Tibial nerve (tissue), 4 donors: ENCODE measurements at regions not wholly inside any gene's neighbourhood (a gene's known extent, or its start where the extent isn't known, plus 50 kb on each side); places are given as distances from the start of the nearest gene placed in this dataset.

Experiments used
- DNase-seq, 2 donors: peaks; one replicate each; pipeline ENCODE4 v3.0.0-alpha.2; 2019; ENCODE audit warnings: low spot score in 2 of 2
- H3K27ac ChIP-seq, 4 donors: fragments of 200-600 bp; sonication (generic) in 3 of 4; one replicate each; pipeline ENCODE4 v1.5.1; 2017 to 2019; ENCODE audit warnings: mild to moderate bottlenecking in 1 of 4
- H3K27me3 ChIP-seq, 2 donors: fragments of 200-600 bp; sonication (generic) in 1 of 2; one replicate each; pipeline versions ENCODE4 v1.5.1 to v1.6.0; 2017 to 2019
- H3K36me3 ChIP-seq, 3 donors: fragments of 200-600 bp; sonication (generic); one replicate each; pipeline ENCODE4 v1.5.1; 2018 to 2019
- H3K4me1 ChIP-seq, 4 donors: fragments of 200-600 bp; sonication (generic) in 3 of 4; one replicate each; pipeline ENCODE4 v1.5.1; 2017 to 2019
- H3K4me3 ChIP-seq, 4 donors: fragments of 200-600 bp; sonication (generic) in 3 of 4; one replicate each; pipeline ENCODE4 v1.5.1; 2017 to 2019; ENCODE audit warnings: mild to moderate bottlenecking in 1 of 4, moderate library complexity in 1 of 4
- H3K9me3 ChIP-seq, 4 donors: fragments of 200-600 bp; sonication (generic) in 3 of 4; one replicate each; pipeline ENCODE4 v1.5.1; 2017 to 2019
- EP300 ChIP-seq, 2 donors: sonication (generic); formaldehyde crosslinking; IDR thresholded peaks; one replicate each; pipeline ENCODE4 v1.6.1; 2017; ENCODE audit warnings: antibody characterized with exemption in 2 of 2, mild to moderate bottlenecking in 1 of 2
- POLR2A ChIP-seq, 2 donors: fragments of 450-650 bp; IDR thresholded peaks; one replicate each; pipeline ENCODE4 v1.6.1; 2017; ENCODE audit warnings: antibody characterized with exemption in 2 of 2, mild to moderate bottlenecking in 2 of 2, moderate library complexity in 2 of 2
- WGBS, 2 donors: methylation state at CpG; one replicate each; pipeline ENCODE4 v1.1.5; 2018; 5-methylcytosine and 5-hydroxymethylcytosine counted together
- TF ChIP-seq, protein P1 (sequence below), 5 experiments: fragments of 200-600 bp in 3 of 5; fragments of 450-650 bp in 2 of 5; sonication (generic) in 3 of 5; IDR thresholded peaks; one replicate each; pipeline ENCODE4 v1.5.1; 2016 to 2019; ENCODE audit warnings: antibody characterized with exemption in 5 of 5, mild to moderate bottlenecking in 3 of 5, moderate library complexity in 2 of 5

DNA sequence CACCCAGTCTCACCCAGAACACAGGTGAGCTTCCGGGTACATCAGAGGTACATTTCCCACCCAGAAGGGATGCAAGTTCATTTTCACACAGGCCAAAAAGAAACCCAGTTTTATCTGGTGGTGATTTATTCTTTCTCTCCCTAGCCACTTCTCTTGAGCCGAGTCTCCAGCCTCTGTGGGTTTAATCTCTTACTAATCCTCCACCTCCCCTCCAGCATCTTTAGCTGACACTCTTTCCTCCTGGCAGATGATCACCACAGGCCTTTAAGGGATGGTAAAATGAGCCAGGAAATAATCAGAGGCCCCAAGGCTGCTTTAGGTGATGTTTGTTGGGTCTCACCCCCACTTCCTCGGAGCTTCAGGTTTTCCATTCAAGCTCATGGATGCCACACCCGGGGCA, 145.7 kb upstream of the DLX2 start:
- WGBS, 2 donors, result 80 to 83% methylated on average over 4 of the region's 4 CpGs
- TF ChIP-seq EP300 (IDR thresholded peaks at IDR 0.05) (no peak), POLR2A (IDR thresholded peaks at IDR 0.05) (no peak)
- TF ChIP-seq, protein P1, sequence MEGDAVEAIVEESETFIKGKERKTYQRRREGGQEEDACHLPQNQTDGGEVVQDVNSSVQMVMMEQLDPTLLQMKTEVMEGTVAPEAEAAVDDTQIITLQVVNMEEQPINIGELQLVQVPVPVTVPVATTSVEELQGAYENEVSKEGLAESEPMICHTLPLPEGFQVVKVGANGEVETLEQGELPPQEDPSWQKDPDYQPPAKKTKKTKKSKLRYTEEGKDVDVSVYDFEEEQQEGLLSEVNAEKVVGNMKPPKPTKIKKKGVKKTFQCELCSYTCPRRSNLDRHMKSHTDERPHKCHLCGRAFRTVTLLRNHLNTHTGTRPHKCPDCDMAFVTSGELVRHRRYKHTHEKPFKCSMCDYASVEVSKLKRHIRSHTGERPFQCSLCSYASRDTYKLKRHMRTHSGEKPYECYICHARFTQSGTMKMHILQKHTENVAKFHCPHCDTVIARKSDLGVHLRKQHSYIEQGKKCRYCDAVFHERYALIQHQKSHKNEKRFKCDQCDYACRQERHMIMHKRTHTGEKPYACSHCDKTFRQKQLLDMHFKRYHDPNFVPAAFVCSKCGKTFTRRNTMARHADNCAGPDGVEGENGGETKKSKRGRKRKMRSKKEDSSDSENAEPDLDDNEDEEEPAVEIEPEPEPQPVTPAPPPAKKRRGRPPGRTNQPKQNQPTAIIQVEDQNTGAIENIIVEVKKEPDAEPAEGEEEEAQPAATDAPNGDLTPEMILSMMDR (IDR thresholded peaks at IDR 0.05), result no peak
- Histone ChIP-seq H3K4me1 (peaks cover 0 to 10% (median under 1%) of the 10 kb centered on the region in 4 donors), H3K36me3 (no peaks in the 10 kb centered on the region), H3K27ac (no peak overlapping the region), H3K27me3 (no peaks in the 10 kb centered on the region), H3K4me3 (no peak overlapping the region), H3K9me3 (no peaks in the 10 kb centered on the region)
- no peak for DNase-seq

DNA sequence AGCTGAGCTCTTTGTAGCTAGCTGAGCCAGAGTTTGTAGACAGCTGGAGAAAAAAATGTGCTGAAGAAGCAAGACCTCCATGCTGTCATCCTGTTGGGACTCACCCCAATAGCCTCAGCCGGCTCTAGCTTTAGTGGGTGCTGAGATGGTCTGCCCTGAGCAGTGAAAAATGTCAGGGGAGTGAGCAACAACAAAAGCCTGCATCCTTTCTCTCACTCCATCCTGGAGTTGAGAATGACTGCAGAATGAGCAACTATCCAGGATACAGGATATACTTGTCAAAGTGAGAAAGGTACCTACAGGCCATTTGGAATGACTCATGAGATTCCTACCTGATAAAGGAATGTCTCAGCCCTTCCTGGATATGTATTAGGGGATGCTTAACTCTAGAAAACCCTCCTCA, 146.1 kb upstream of the DLX2 start:
- WGBS, 2 donors, result 64 to 69% methylated on average over 1 of the region's 1 CpG
- Histone ChIP-seq H3K27ac (no peak overlapping the region), H3K4me3 (no peak overlapping the region), H3K9me3 (no peaks in the 10 kb centered on the region), H3K36me3 (no peaks in the 10 kb centered on the region), H3K27me3 (no peaks in the 10 kb centered on the region), H3K4me1 (peaks cover 0 to 10% (median 3%) of the 10 kb centered on the region in 4 donors)
- no peak for DNase-seq
- TF ChIP-seq EP300 (IDR thresholded peaks at IDR 0.05), result no peak
- TF ChIP-seq POLR2A (IDR thresholded peaks at IDR 0.05), result no peak
- TF ChIP-seq, protein P1 (IDR thresholded peaks at IDR 0.05), result no peak

DNA sequence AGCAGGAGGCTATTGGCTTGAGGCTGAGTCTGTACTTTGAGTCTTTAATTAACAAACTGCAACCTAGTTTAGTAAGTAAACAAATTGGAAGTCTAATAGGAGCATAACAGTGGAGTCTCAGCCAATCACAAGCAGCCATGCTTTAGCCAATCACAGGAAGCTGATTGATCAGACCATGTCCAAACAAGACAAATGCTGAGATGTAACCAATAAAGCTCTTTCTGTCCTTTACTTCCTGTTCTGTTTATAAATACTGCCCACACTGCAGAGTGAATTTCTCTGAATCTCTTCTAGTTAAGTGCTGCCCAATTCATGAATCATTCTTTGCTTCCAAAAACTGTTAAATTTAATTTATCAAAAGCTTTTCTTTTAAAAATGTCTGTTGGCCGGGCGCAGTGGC, 146.6 kb upstream of the DLX2 start:
- no peak for DNase-seq
- no peak for TF ChIP-seq EP300 (IDR thresholded peaks at IDR 0.05)
- TF ChIP-seq, protein P1 (IDR thresholded peaks at IDR 0.05), result no peak
- no peak for TF ChIP-seq POLR2A (IDR thresholded peaks at IDR 0.05)
- Histone ChIP-seq H3K4me1 (peaks cover 0 to 7% (median 3%) of the 10 kb centered on the region in 4 donors), H3K4me3 (no peak overlapping the region), H3K27ac (no peak overlapping the region), H3K27me3 (no peaks in the 10 kb centered on the region), H3K9me3 (no peaks in the 10 kb centered on the region), H3K36me3 (no peaks in the 10 kb centered on the region)
- 83 to 88% methylated on average over 2 of the region's 2 CpGs for WGBS, 2 donors

DNA sequence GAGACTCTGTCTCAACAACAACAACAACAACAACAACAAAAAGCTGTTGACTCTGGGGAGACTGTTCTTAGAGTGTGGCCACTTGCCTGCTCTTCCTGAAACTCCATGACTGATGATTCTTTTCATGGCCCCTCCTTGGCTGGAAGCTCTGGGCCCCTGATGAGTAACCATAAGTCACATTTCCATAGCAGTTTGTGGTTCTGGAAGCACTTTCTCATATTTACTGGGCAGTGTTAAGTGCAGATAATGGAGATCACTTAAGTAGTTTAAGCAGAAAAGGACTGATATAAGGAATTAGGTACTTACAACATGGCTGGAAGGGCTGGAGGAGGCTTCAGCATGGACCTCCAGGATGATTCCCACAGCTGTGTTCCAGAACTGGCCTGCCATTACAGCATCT, 147.3 kb upstream of the DLX2 start:
- H3K4me1 ChIP-seq, result peaks cover 0 to 7% (median under 1%) of the 10 kb centered on the region in 4 donors
- no peaks in the 10 kb centered on the region for H3K36me3 ChIP-seq
- no peak overlapping the region for H3K4me3 ChIP-seq
- no peak for DNase-seq
- no peaks in the 10 kb centered on the region for H3K9me3 ChIP-seq
- no peaks in the 10 kb centered on the region for H3K27me3 ChIP-seq
- no peak overlapping the region for H3K27ac ChIP-seq
- no peak for TF ChIP-seq POLR2A (IDR thresholded peaks at IDR 0.05)

DNA sequence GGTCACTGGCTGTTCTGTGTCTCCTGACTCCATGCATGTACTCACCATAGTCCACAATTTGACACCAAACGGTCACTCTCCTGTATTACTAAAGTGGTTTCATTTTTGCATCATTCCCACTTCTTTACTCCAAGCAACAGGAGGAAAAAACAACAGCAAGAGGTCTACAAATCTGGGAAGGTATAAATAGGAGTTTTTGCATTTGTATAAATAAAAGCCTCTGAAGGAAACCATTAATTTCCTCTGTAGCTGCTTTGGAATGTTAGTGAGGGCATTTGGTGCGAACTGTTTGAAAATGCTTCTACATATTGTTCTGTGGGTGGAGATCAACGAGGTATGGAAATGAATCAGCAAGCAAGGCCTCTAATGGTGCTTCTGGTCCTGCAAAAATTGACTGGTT, 148.5 kb upstream of the DLX2 start:
- Histone ChIP-seq H3K4me1 (peaks cover 0 to 7% (median 0%) of the 10 kb centered on the region in 4 donors), H3K4me3 (no peak overlapping the region), H3K36me3 (no peaks in the 10 kb centered on the region), H3K9me3 (no peaks in the 10 kb centered on the region), H3K27ac (no peak overlapping the region), H3K27me3 (no peaks in the 10 kb centered on the region)
- WGBS, 2 donors, result 59 to 62% methylated on average over 3 of the region's 3 CpGs
- TF ChIP-seq POLR2A (IDR thresholded peaks at IDR 0.05) (no peak), EP300 (IDR thresholded peaks at IDR 0.05) (no peak)
- TF ChIP-seq, protein P1 (IDR thresholded peaks at IDR 0.05), result no peak
- no peak for DNase-seq

DNA sequence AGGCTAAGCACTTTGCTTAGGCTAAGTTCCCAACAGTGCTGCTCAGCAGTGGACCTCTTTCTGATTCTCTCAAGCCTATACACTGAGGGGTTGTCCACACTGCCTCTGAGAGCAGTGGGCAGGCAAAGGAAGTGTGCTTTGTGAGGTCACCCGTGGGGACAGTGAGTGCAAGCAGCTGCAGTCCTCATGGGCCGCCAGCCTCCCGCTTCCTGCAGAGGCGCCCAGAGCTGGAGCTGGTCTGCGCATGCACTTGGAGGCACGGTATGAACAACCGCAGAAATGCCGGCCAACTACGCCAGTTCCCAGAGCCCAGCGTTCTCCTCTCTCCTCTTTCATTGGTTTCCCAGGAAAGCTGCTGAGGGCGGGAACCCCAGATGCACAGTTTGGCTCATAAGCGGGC, 149.5 kb upstream of the DLX2 start:
- no peak for TF ChIP-seq POLR2A (IDR thresholded peaks at IDR 0.05)
- TF ChIP-seq EP300 (IDR thresholded peaks at IDR 0.05), result no peak
- TF ChIP-seq, protein P1 (IDR thresholded peaks at IDR 0.05), result no peak
- DNase-seq, result no peak
- Histone ChIP-seq H3K4me1 (peaks cover 0 to 8% (median 6%) of the 10 kb centered on the region in 4 donors), H3K27ac (peak overlapping the region in 2 of 4 donors; percentile 16 to 47), H3K27me3 (no peaks in the 10 kb centered on the region), H3K9me3 (no peaks in the 10 kb centered on the region), H3K36me3 (no peaks in the 10 kb centered on the region), H3K4me3 (no peak overlapping the region)
- 87 to 89% methylated on average over 12 of the region's 12 CpGs for WGBS, 2 donors
